Uterus (tissue), 2 donors: ENCODE measurements at regions not wholly inside any gene's neighbourhood (a gene's known extent, or its start where the extent isn't known, plus 50 kb on each side); places are given as distances from the start of the nearest gene placed in this dataset.

Source experiments
- CTCF ChIP-seq, 4 experiments: fragments of 200-600 bp in 2 of 4; fragments of 450-650 bp in 2 of 4; sonication (generic) in 2 of 4; IDR thresholded peaks; one replicate each; pipeline ENCODE4 v1.5.1; 2016 to 2019; ENCODE audit warnings: antibody characterized with exemption in 4 of 4, mild to moderate bottlenecking in 2 of 4, moderate library complexity in 1 of 4
- POLR2A ChIP-seq, 2 donors: fragments of 450-650 bp; IDR thresholded peaks; one replicate each; pipeline ENCODE4 v1.6.1; 2016; ENCODE audit warnings: antibody characterized with exemption in 2 of 2, mild to moderate bottlenecking in 1 of 2, moderate library complexity in 1 of 2

- TF ChIP-seq CTCF (IDR thresholded peaks at IDR 0.05) (no peak), POLR2A (IDR thresholded peaks at IDR 0.05) (no peak)
Observed at GRCh38 chr9:75505654-75506053, 384.8 kb upstream of the PCSK5 start.
